HepG2 (cell line): ENCODE measurements at regions not wholly inside any gene's neighbourhood (a gene's known extent, or its start where the extent isn't known, plus 50 kb on each side); places are given as distances from the start of the nearest gene placed in this dataset.

Experiments
- ATAC-seq: fragments of 200-7000 bp; cut with Tn5 transposase; 3 replicates; pipeline ENCODE4 v1.9.1; 2020; ENCODE audit warnings: mild to moderate bottlenecking, moderate library complexity
- BruUV-seq: library from RNA; stranded (reverse); fragments of 400-500 nt; replicated peaks from 2 replicates; lab custom pipeline; 2021; lab: Mats Ljungman, UMichigan
- CTCF ChIA-PET: fragments of 300-600 bp; formaldehyde crosslinking; extraction: SDS; loops from one replicate; lab custom pipeline; 2021; ENCODE audit warnings: low total read pairs, inconsistent platforms, low intra/inter-chr PET ratio; lab: Yijun Ruan, JAX
- POLR2A ChIA-PET: fragments of 350-600 bp; sonication (Branson Sonifier 250); formaldehyde crosslinking; loops from one replicate; lab custom pipeline; 2020; ENCODE audit warnings: antibody characterized with exemption, inconsistent platforms; lab: Yijun Ruan, JAX
- DNase-seq: peaks from one replicate; pipeline ENCODE4 v3.0.0-alpha.2; 2015; ENCODE audit warnings: low spot score
- FAIRE-seq: peaks from 3 replicates; lab custom pipeline; 2011; peaks lifted over from hg19 to GRCh38; lab: Jason Lieb, UNC
- H2AFZ ChIP-seq: one replicate; pipeline ENCODE4 v1.6.1; 2011; ENCODE audit warnings: low read length, inconsistent platforms
- H3K27ac ChIP-seq: fragments of 300-600 bp; 3 replicates; pipeline ENCODE4 v1.8.0; 2011; ENCODE audit warnings: mixed run types, mild to moderate bottlenecking, mixed read lengths, low read length, inconsistent platforms; ENCODE audit not compliant: insufficient read depth; ENCODE audit errors: extremely low read length
- H3K27me3 ChIP-seq, 2 experiments: fragments of 200-600 bp in 1 of 2; 2 replicates in 1 of 2; 3 replicates in 1 of 2; pipeline versions ENCODE4 v1.6.0 to v1.8.0; 2011; ENCODE audit warnings: low read length in 2 of 2, mild to moderate bottlenecking in 2 of 2, moderate library complexity in 2 of 2, inconsistent platforms in 1 of 2; ENCODE audit not compliant: insufficient read depth in 2 of 2, control insufficient read depth in 1 of 2
- H3K36me3 ChIP-seq, 2 experiments: fragments of 200-600 bp in 1 of 2; replicated peaks in 1 of 2; 2 replicates in 1 of 2; 3 replicates in 1 of 2; pipeline versions ENCODE4 v1.5.1 to v1.8.0; 2011; ENCODE audit warnings: low read length in 2 of 2, inconsistent platforms in 1 of 2; ENCODE audit not compliant: insufficient read depth in 2 of 2, control insufficient read depth in 1 of 2
- H3K4me1 ChIP-seq: 2 replicates; pipeline ENCODE4 v1.5.1; 2012; ENCODE audit warnings: low read length, inconsistent platforms; ENCODE audit not compliant: insufficient read depth
- H3K4me2 ChIP-seq: 2 replicates; pipeline ENCODE4 v1.6.0; 2011; ENCODE audit warnings: low read depth, low read length, inconsistent platforms
- H3K4me3 ChIP-seq, 3 experiments: fragments of 200-600 bp in 1 of 3; sonication (generic), shearing (Covaris generic) in 1 of 3; replicated peaks in 1 of 3; 2 replicates each; pipeline ENCODE4 v1.5.1; 2011 to 2016; ENCODE audit warnings: low read length in 3 of 3, inconsistent platforms in 2 of 3, low read depth in 2 of 3, mild to moderate bottlenecking in 2 of 3, control low read depth in 1 of 3, mixed read lengths in 1 of 3; ENCODE audit not compliant: insufficient read depth in 1 of 3
- H3K79me2 ChIP-seq: one replicate; pipeline ENCODE4 v1.6.1; 2011; ENCODE audit warnings: low read length, inconsistent platforms; ENCODE audit not compliant: insufficient read depth
- H3K9ac ChIP-seq: 2 replicates; pipeline ENCODE4 v1.6.0; 2011; ENCODE audit warnings: mild to moderate bottlenecking, low read depth, low read length, inconsistent platforms; ENCODE audit not compliant: insufficient read depth
- H3K9me3 ChIP-seq: 2 replicates; pipeline ENCODE4 v1.5.1; 2012; ENCODE audit warnings: mild to moderate bottlenecking, low read length
- H4K20me1 ChIP-seq: 2 replicates; pipeline ENCODE4 v1.6.0; 2011; ENCODE audit warnings: inconsistent platforms, mild to moderate bottlenecking, low read length, moderate library complexity; ENCODE audit not compliant: insufficient read depth
- RARA ChIP-seq: IDR thresholded peaks from 2 replicates; pipeline ENCODE4 v1.6.1; 2016; ENCODE audit warnings: missing genetic modification reagents, missing compliant biosample characterization
- ZFYVE20 ChIP-seq: sonication (generic); formaldehyde crosslinking; IDR thresholded peaks from 2 replicates; pipeline ENCODE4 v1.8.0; 2023; ENCODE audit warnings: low read depth, mild to moderate bottlenecking, moderate library complexity, missing genetic modification reagents, borderline replicate concordance
- ZNF331 ChIP-seq: sonication (generic); formaldehyde crosslinking; IDR thresholded peaks from 2 replicates; pipeline ENCODE4 v1.4.0; 2020; ENCODE audit warnings: missing genetic modification reagents
- WGBS: methylation state at CpG from one replicate; pipeline ENCODE4 v1.1.6; 2017; ENCODE audit warnings: low lambda C conversion rate; 5-methylcytosine and 5-hydroxymethylcytosine counted together
- in situ Hi-C: cut with HindIII; loops from 2 replicates; pipeline ENCODE4 v1.10.0; 2017; ENCODE audit warnings: low pct_unique_long_range_greater_than_20kb; ENCODE audit not compliant: extremely low pct_ligation_motif_present
- intact Hi-C: fragments of 100-400 bp; cut with micrococcal nuclease; formaldehyde crosslinking; loops from one replicate; pipeline ENCODE4 v1.10.0; 2022; ENCODE audit not compliant: unreplicated experiment
- TF ChIP-seq, protein P1 (sequence below): sonication (generic); formaldehyde crosslinking; IDR thresholded peaks from 2 replicates; pipeline ENCODE4 v1.5.0; 2020; ENCODE audit warnings: missing genetic modification reagents
- TF ChIP-seq, protein P2 (sequence below): sonication (generic); formaldehyde crosslinking; IDR thresholded peaks from 2 replicates; pipeline ENCODE4 v1.5.1; 2020; ENCODE audit warnings: missing genetic modification reagents, mild to moderate bottlenecking, borderline replicate concordance

DNA sequence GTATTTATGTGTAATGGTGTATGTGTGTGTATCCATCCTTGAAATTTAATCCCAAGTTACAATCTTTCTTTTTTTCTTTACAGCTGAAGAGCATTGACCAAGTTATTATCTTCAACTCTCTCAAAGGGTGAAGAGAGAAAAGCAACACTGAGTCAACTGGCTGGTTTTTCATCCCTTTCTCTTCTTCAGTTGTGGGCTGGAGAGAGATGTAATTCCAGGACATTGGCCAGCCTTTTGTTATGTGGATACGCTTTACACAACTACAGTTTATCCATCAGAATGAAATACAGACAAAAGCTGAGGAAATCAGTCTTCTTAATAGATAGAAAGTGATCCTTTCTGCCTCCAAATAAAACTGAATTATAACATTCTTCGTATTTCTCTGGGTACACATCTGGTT lies 357.0 kb upstream of the NCAM2 start:
- in situ Hi-C loops: no loop called here
- TF ChIP-seq, protein P1, sequence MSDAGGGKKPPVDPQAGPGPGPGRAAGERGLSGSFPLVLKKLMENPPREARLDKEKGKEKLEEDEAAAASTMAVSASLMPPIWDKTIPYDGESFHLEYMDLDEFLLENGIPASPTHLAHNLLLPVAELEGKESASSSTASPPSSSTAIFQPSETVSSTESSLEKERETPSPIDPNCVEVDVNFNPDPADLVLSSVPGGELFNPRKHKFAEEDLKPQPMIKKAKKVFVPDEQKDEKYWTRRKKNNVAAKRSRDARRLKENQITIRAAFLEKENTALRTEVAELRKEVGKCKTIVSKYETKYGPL: no peak
- no peak for TF ChIP-seq ZNF331 (CRISPR knock-in tag)
- no peak for TF ChIP-seq ZFYVE20
- no TSS peak for BruUV-seq
- H3K27me3 ChIP-seq: no peaks in the 10 kb centered on the region
- WGBS: 5% methylated on average over 2 of the region's 2 CpGs
- H3K9me3 ChIP-seq: peaks cover 80% of the 10 kb centered on the region
- intact Hi-C loops: no loop called here
- no peak overlapping the region for H3K4me3 ChIP-seq
- H2AFZ ChIP-seq: no peak overlapping the region
- no peak for FAIRE-seq
- no peak for DNase-seq
- H3K4me2 ChIP-seq: no peak overlapping the region
- H3K36me3 ChIP-seq: no peaks in the 10 kb centered on the region
- CTCF ChIA-PET: no interaction called here
- no peak for ATAC-seq
- POLR2A ChIA-PET: no interaction called here
- no peak overlapping the region for H3K9ac ChIP-seq
- no peaks in the 10 kb centered on the region for H3K4me1 ChIP-seq
- H3K27ac ChIP-seq: no peak overlapping the region
- no peaks in the 10 kb centered on the region for H3K79me2 ChIP-seq
- H4K20me1 ChIP-seq: no peaks in the 10 kb centered on the region

DNA sequence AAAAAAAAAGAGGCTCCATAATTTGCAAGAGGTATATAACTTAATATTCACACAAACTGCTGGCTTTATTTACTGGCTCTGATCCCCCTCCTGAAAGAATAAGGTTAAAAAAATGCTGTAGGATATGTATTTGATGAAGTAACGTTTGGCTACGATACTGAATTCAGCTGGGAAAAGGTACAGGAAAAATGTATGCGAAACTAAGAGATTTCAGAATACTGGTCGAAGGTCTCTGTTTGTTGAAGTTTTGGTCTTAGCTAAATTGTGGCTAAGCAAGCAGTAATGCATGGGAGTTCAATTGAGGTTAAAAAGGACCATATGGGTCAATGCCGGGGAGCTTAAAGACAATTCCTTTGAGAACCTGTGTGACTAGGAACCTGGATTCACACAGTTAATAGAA lies 355.5 kb upstream of the NCAM2 start:
- no peaks in the 10 kb centered on the region for H3K36me3 ChIP-seq
- FAIRE-seq (no peak), ATAC-seq (no peak), DNase-seq (no peak)
- intact Hi-C loops: no loop called here
- no peak overlapping the region for H2AFZ ChIP-seq
- TF ChIP-seq, protein P2, sequence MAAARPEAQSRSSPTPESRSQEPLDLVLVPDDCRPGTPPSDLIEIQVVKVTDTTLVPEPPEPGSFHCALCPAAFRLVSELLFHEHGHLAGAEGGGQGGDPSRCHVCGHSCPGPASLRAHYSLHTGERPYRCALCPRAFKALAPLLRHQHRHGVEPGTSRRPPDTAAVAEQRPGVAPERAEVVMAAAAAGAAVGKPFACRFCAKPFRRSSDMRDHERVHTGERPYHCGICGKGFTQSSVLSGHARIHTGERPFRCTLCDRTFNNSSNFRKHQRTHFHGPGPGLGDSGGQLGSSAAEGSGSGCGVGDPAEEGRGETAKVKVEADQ (CRISPR knock-in tag): no peak
- no peak for TF ChIP-seq RARA (CRISPR knock-in tag)
- H3K27me3 ChIP-seq: no peaks in the 10 kb centered on the region
- H3K4me2 ChIP-seq: no peak overlapping the region
- peaks cover 82% of the 10 kb centered on the region for H3K9me3 ChIP-seq
- POLR2A ChIA-PET: no interaction called here
- no peak overlapping the region for H3K27ac ChIP-seq
- H4K20me1 ChIP-seq: no peaks in the 10 kb centered on the region
- CTCF ChIA-PET: no interaction called here
- WGBS: 1% methylated on average over 5 of the region's 5 CpGs
- no peaks in the 10 kb centered on the region for H3K4me1 ChIP-seq
- BruUV-seq: no TSS peak
- in situ Hi-C loops: no loop called here
- H3K4me3 ChIP-seq: no peak overlapping the region
- no peaks in the 10 kb centered on the region for H3K79me2 ChIP-seq
- no peak overlapping the region for H3K9ac ChIP-seq
